ENCODE measurements at regions not wholly inside any gene's neighbourhood (a gene's known extent, or its start where the extent isn't known, plus 50 kb on each side); places are given as distances from the start of the nearest gene placed in this dataset.

DNA sequence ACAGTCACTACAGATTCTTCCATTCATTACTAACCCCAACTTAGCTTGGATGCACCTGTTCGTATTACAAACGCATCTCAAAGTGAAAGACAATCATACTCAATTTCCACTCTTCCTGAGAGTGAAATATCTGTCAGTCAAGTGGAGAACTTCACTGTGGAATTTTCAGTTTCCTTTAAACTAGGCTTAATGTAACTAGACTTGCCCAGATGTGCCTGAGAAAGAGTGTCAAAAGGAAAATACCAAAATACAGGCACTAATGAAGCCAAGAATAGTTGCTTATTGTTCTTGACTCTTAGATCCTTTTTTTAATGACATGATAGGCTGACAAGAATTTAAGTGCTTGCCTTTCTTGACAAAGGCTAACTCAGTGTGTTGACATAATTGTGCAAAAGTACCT is 72.4 kb upstream of the NR3C2 start:
- Histone ChIP-seq H3K36me3 (ENCODE audit: control insufficient read depth, low read length) (no peaks in the 10 kb centered on the region), H3K9me3 (ENCODE audit: control insufficient read depth, insufficient read depth, low read length) (no peaks in the 10 kb centered on the region), H3K27me3 (ENCODE audit: control insufficient read depth, low read length) (no peaks in the 10 kb centered on the region), H3F3A (ENCODE audit: control insufficient read depth, insufficient read depth) (no peaks in the 10 kb centered on the region), H3K9me2 (replicated peaks; ENCODE audit: control insufficient read depth, low read length) (no peaks in the 10 kb centered on the region), H3K27ac (ENCODE audit: low read depth, low read length) (no peak overlapping the region), H4K20me1 (ENCODE audit: control insufficient read depth, insufficient read depth, low read depth, low read length) (no peaks in the 10 kb centered on the region), H3K4me3 (ENCODE audit: low read length) (no peak overlapping the region), H3K79me2 (ENCODE audit: control insufficient read depth, low read length) (no peaks in the 10 kb centered on the region), H3K4me1 (ENCODE audit: control insufficient read depth, low read length) (no peaks in the 10 kb centered on the region), H3K4me2 (ENCODE audit: low read length) (no peak overlapping the region)
- TF ChIP-seq EZH2phosphoT487 (IDR thresholded peaks at IDR 0.05; ENCODE audit: borderline replicate concordance, low read length), result no peak
- TF ChIP-seq, protein P1, sequence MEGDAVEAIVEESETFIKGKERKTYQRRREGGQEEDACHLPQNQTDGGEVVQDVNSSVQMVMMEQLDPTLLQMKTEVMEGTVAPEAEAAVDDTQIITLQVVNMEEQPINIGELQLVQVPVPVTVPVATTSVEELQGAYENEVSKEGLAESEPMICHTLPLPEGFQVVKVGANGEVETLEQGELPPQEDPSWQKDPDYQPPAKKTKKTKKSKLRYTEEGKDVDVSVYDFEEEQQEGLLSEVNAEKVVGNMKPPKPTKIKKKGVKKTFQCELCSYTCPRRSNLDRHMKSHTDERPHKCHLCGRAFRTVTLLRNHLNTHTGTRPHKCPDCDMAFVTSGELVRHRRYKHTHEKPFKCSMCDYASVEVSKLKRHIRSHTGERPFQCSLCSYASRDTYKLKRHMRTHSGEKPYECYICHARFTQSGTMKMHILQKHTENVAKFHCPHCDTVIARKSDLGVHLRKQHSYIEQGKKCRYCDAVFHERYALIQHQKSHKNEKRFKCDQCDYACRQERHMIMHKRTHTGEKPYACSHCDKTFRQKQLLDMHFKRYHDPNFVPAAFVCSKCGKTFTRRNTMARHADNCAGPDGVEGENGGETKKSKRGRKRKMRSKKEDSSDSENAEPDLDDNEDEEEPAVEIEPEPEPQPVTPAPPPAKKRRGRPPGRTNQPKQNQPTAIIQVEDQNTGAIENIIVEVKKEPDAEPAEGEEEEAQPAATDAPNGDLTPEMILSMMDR (IDR thresholded peaks at IDR 0.05; ENCODE audit: low read depth, low read length, poor library complexity, severe bottlenecking), result no peak

DNA sequence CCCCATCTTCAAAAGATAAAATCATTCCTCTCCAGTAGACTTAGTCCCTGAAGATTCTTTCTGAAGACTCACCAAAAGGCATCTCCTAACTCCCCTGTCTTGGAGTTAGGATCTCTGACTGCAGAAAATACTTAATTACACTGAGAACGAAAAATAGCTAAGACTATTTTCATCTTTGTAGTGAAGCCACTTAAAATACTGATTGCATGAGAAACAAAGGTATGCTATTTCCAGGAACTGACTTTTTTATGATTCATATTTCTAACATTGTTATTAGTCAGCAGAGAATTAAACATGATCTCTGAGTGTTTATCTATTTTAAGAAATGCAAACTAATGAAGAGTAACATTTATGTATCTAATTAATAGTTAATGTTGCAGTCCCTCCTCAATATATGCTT is 71.8 kb upstream of the NR3C2 start:
- Histone ChIP-seq H3K27me3 (ENCODE audit: control insufficient read depth, low read length) (no peaks in the 10 kb centered on the region), H3K36me3 (ENCODE audit: control insufficient read depth, low read length) (no peaks in the 10 kb centered on the region), H3K4me2 (ENCODE audit: low read length) (no peak overlapping the region), H3K4me3 (ENCODE audit: low read length) (no peak overlapping the region), H3K27ac (ENCODE audit: low read depth, low read length) (no peak overlapping the region), H3K4me1 (ENCODE audit: control insufficient read depth, low read length) (no peaks in the 10 kb centered on the region), H3K9me2 (replicated peaks; ENCODE audit: control insufficient read depth, low read length) (no peaks in the 10 kb centered on the region), H4K20me1 (ENCODE audit: control insufficient read depth, insufficient read depth, low read depth, low read length) (no peaks in the 10 kb centered on the region), H3K9me3 (ENCODE audit: control insufficient read depth, insufficient read depth, low read length) (no peaks in the 10 kb centered on the region), H3F3A (ENCODE audit: control insufficient read depth, insufficient read depth) (no peaks in the 10 kb centered on the region), H3K79me2 (ENCODE audit: control insufficient read depth, low read length) (no peaks in the 10 kb centered on the region)
- TF ChIP-seq EZH2phosphoT487 (IDR thresholded peaks at IDR 0.05; ENCODE audit: borderline replicate concordance, low read length), result no peak
- TF ChIP-seq, protein P1 (IDR thresholded peaks at IDR 0.05; ENCODE audit: low read depth, low read length, poor library complexity, severe bottlenecking), result no peak

DNA sequence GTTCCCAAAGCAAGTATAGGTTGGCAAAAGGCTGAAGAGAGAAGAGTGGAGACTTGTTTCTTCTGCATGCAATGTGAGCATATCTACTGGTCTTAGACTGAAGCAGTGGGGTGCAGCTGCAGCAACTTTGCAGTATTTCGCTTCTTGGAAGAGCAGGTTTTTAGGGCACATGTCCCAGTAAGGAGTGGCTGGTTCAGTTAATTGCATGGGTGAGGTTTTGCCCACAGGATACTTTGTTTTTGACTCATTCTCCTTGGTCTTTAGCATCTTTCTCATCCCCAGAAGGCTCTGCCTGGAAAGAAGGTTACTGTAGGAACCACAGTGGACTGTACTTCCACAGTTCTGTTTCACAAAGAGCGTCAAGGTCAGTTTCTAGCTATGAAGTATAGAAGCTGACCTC is 68.0 kb upstream of the NR3C2 start:
- H3K4me1 ChIP-seq (ENCODE audit: control insufficient read depth, low read length), result no peaks in the 10 kb centered on the region
- TF ChIP-seq, protein P1 (IDR thresholded peaks at IDR 0.05; ENCODE audit: low read depth, low read length, poor library complexity, severe bottlenecking), result no peak
- no peak for TF ChIP-seq EZH2phosphoT487 (IDR thresholded peaks at IDR 0.05; ENCODE audit: borderline replicate concordance, low read length)
- H3K36me3 ChIP-seq (ENCODE audit: control insufficient read depth, low read length), result no peaks in the 10 kb centered on the region
- no peaks in the 10 kb centered on the region for H4K20me1 ChIP-seq (ENCODE audit: control insufficient read depth, insufficient read depth, low read depth, low read length)
- H3K4me3 ChIP-seq (ENCODE audit: low read length), result no peak overlapping the region
- H3K4me2 ChIP-seq (ENCODE audit: low read length), result no peak overlapping the region
- no peak overlapping the region for H3K27ac ChIP-seq (ENCODE audit: low read depth, low read length)
- no peaks in the 10 kb centered on the region for H3K9me3 ChIP-seq (ENCODE audit: control insufficient read depth, insufficient read depth, low read length)
- H3F3A ChIP-seq (ENCODE audit: control insufficient read depth, insufficient read depth), result no peaks in the 10 kb centered on the region
- no peaks in the 10 kb centered on the region for H3K27me3 ChIP-seq (ENCODE audit: control insufficient read depth, low read length)
- no peaks in the 10 kb centered on the region for H3K79me2 ChIP-seq (ENCODE audit: control insufficient read depth, low read length)
- H3K9me2 ChIP-seq (replicated peaks; ENCODE audit: control insufficient read depth, low read length), result no peaks in the 10 kb centered on the region

DNA sequence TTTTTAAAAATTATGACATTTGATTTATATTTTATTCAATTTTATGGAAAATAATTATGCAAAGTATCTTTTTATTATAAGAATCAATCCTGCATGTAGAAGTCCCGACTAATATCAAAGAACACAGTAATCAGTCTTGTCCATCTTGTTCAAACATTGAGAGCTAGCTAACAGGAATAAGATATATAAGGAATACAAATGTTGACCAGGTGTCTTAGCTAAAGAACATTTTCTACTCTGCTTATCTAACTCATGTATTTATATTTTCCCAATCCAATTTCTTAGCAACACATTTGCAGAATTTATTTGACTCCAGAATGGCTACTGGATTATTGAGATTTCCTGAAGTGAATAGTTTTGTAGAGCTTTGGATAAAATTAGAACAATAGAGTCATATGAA is 61.5 kb upstream of the NR3C2 start:
- Histone ChIP-seq H3K4me1 (ENCODE audit: control insufficient read depth, low read length) (no peaks in the 10 kb centered on the region), H3K27ac (ENCODE audit: low read depth, low read length) (no peak overlapping the region)

More for the DNA sequence above, 61.5 kb upstream of the NR3C2 start:
- no peak for TF ChIP-seq EZH2phosphoT487 (IDR thresholded peaks at IDR 0.05; ENCODE audit: borderline replicate concordance, low read length)
- TF ChIP-seq, protein P1 (IDR thresholded peaks at IDR 0.05; ENCODE audit: low read depth, low read length, poor library complexity, severe bottlenecking), result no peak
- no peaks in the 10 kb centered on the region for H3F3A ChIP-seq (ENCODE audit: control insufficient read depth, insufficient read depth)
- H3K36me3 ChIP-seq (ENCODE audit: control insufficient read depth, low read length), result no peaks in the 10 kb centered on the region
- no peak overlapping the region for H3K4me3 ChIP-seq (ENCODE audit: low read length)
- no peaks in the 10 kb centered on the region for H3K79me2 ChIP-seq (ENCODE audit: control insufficient read depth, low read length)
- H3K27me3 ChIP-seq (ENCODE audit: control insufficient read depth, low read length), result no peaks in the 10 kb centered on the region
- H3K4me2 ChIP-seq (ENCODE audit: low read length), result no peak overlapping the region
- H3K9me3 ChIP-seq (ENCODE audit: control insufficient read depth, insufficient read depth, low read length), result no peaks in the 10 kb centered on the region
- no peaks in the 10 kb centered on the region for H4K20me1 ChIP-seq (ENCODE audit: control insufficient read depth, insufficient read depth, low read depth, low read length)
- H3K9me2 ChIP-seq (replicated peaks; ENCODE audit: control insufficient read depth, low read length), result no peaks in the 10 kb centered on the region
